ENCODE measurements at regions not wholly inside any gene's neighbourhood (a gene's known extent, or its start where the extent isn't known, plus 50 kb on each side); places are given as distances from the start of the nearest gene placed in this dataset.
"Not testable (repeated sequence)": the region's sequence is repeated elsewhere in the genome, so short reads cannot be mapped to it uniquely, and the experiment has no call there.

DNA sequence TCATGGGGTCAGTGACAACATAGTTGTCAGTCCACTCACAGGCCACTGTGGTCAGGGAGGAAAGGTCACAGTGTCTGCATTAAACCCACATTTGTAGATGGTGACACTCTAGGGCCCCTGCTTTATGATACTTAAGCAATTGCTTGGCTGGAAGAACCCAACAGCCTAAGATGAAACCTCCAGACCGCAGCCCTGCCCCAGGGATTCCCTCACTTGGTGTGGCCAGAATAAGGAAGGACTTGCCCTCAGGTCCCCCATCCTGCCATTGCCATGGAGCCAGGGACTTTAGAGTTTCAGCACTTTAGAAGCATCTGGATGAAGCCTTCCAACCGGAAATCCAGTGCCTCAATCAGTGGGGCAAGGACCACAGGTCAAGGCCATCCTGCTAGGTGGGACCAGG, 63.9 kb upstream of the LAPTM4A start:
- TF ChIP-seq, protein P1, sequence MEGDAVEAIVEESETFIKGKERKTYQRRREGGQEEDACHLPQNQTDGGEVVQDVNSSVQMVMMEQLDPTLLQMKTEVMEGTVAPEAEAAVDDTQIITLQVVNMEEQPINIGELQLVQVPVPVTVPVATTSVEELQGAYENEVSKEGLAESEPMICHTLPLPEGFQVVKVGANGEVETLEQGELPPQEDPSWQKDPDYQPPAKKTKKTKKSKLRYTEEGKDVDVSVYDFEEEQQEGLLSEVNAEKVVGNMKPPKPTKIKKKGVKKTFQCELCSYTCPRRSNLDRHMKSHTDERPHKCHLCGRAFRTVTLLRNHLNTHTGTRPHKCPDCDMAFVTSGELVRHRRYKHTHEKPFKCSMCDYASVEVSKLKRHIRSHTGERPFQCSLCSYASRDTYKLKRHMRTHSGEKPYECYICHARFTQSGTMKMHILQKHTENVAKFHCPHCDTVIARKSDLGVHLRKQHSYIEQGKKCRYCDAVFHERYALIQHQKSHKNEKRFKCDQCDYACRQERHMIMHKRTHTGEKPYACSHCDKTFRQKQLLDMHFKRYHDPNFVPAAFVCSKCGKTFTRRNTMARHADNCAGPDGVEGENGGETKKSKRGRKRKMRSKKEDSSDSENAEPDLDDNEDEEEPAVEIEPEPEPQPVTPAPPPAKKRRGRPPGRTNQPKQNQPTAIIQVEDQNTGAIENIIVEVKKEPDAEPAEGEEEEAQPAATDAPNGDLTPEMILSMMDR (conservative IDR thresholded peaks at IDR 0.05 in 1 of 2, IDR thresholded peaks at IDR 0.05 in 1 of 2; ENCODE audit: low read depth in 1 of 2, low read length in 2 of 2) = no peak
- TF ChIP-seq EZH2 (IDR thresholded peaks at IDR 0.05; ENCODE audit: low read length, missing control alignments) = no peak
- Histone ChIP-seq H3K4me2 (ENCODE audit: extremely low read depth, insufficient read depth, low read length) (no peak overlapping the region), H3K27me3 (ENCODE audit: control insufficient read depth, insufficient read depth, low read length) (no peaks in the 10 kb centered on the region), H2AFZ (ENCODE audit: low read length) (no peak overlapping the region), H3K27ac (ENCODE audit: insufficient read depth, low read length) (no peak overlapping the region), H3K4me3 (replicated peaks in 1 of 4; ENCODE audit: control extremely low read depth in 1 of 4, insufficient read depth in 1 of 4, low read depth in 3 of 4, low read length in 4 of 4) (no peak overlapping the region), H3K36me3 (ENCODE audit: control insufficient read depth, insufficient read depth, low read length) (no peaks in the 10 kb centered on the region), H3K79me2 (ENCODE audit: control insufficient read depth, insufficient read depth, low read length) (no peaks in the 10 kb centered on the region), H4K20me1 (ENCODE audit: control insufficient read depth, extremely low read depth, insufficient read depth, low read length) (no peaks in the 10 kb centered on the region), H3K9me3 (ENCODE audit: control insufficient read depth, insufficient read depth, low read depth, low read length) (no peaks in the 10 kb centered on the region), H3K9ac (ENCODE audit: insufficient read depth, low read length) (no peak overlapping the region), H3K4me1 (ENCODE audit: control insufficient read depth, extremely low read depth, insufficient read depth, low read length) (no peaks in the 10 kb centered on the region)
- no peak for DNase-seq (ENCODE audit: low read depth in 2 of 2)

DNA sequence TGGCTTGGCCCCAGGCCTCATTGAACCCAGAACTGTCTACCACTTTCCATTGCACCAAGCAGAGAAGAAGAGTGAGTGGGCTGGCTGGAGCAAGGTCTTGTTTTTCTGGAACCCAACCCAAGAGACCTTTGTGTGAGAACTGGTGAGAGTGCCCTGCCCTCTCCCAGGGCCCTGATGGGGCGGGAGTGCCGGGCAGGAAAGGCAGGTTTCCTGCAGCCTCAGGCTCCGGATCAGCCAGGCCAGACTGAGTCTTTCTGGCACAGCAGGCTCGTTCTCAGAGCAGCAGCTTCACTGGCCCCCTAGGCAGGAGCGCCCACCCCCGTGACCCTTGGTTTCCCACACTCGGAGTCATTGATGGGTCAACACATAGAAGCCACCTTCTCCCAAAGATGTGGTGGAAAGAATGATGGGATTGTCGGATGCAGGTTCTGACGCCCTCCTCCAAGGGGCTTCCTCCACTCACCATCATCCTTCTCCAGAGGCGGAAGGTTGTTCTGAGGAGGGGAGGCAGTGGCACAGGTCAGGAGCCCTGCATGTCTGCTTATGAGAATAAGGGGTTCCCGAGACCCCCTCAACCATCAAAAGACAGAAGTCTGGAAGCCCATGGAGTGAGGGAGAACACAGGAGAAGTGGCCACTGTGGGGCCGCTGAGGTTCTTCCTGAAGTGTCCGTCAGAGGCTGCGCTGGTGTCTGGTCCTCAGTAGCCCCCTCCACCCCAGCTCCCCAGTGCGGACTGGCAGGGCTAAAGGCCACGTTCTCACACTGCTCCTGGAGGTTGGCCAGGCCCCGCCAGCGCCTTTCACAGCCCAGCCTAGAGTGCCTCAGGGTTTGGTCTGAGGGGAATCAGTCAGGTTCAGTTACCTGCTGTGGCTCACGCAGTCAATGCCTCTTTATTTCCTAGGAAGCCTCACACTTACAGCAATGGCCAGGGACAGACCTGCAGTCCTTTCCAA, 62.8 kb upstream of the LAPTM4A start:
- Histone ChIP-seq H3K9me3 (ENCODE audit: control insufficient read depth, insufficient read depth, low read depth, low read length) (no peaks in the 10 kb centered on the region), H3K9ac (ENCODE audit: insufficient read depth, low read length) (no peak overlapping the region), H3K4me2 (ENCODE audit: extremely low read depth, insufficient read depth, low read length) (no peak overlapping the region), H4K20me1 (ENCODE audit: control insufficient read depth, extremely low read depth, insufficient read depth, low read length) (no peaks in the 10 kb centered on the region), H3K36me3 (ENCODE audit: control insufficient read depth, insufficient read depth, low read length) (no peaks in the 10 kb centered on the region), H3K79me2 (ENCODE audit: control insufficient read depth, insufficient read depth, low read length) (no peaks in the 10 kb centered on the region), H3K4me3 (replicated peaks in 1 of 4; ENCODE audit: control extremely low read depth in 1 of 4, insufficient read depth in 1 of 4, low read depth in 3 of 4, low read length in 4 of 4) (no peak overlapping the region), H3K27me3 (ENCODE audit: control insufficient read depth, insufficient read depth, low read length) (no peaks in the 10 kb centered on the region), H3K4me1 (ENCODE audit: control insufficient read depth, extremely low read depth, insufficient read depth, low read length) (no peaks in the 10 kb centered on the region), H2AFZ (ENCODE audit: low read length) (no peak overlapping the region), H3K27ac (ENCODE audit: insufficient read depth, low read length) (no peak overlapping the region)
- DNase-seq (ENCODE audit: low read depth in 2 of 2) = no peak
- no peak for TF ChIP-seq EZH2 (IDR thresholded peaks at IDR 0.05; ENCODE audit: low read length, missing control alignments)
- TF ChIP-seq, protein P1 (conservative IDR thresholded peaks at IDR 0.05 in 1 of 2, IDR thresholded peaks at IDR 0.05 in 1 of 2; ENCODE audit: low read depth in 1 of 2, low read length in 2 of 2) = no peak

DNA sequence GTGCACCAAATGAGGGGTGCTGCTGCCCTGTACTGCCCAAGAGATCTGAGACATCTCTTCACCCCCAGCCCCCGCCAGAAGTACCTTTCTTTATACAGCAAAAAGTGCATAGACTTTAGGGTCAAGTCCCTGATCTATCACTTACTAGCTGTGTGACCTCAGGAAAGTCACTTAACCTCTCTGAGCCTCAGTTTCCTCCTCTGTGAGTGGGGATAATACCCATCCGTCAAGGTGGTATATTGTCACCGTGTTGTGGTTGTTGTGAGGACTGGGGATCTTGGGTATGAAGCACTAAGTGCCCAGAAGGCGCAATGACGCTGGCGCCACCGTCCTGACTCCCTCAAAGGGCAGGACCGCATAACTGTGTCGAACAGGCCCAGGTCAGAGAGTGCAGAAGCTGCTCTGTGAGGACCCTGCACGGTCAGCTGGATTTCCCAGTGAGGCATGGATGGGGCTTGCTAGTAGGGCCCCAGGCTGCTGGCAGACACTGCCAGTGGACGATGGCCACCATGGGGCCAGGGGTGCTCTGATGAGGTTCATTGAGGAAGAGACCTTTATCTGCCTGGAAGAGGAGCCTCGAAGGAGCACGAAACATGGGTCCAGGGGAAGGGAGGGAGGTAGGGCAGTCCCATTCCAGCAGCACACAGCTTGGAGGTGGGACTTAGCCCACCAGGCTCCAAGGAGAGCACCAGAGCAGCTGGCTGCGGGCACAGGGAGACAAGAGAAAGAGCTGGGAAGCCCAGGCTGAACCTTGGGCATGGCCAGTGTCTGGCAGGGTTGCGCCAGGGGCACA, 61.8 kb upstream of the LAPTM4A start:
- no peak for DNase-seq (ENCODE audit: low read depth in 2 of 2)
- no peaks in the 10 kb centered on the region for H3K27me3 ChIP-seq (ENCODE audit: control insufficient read depth, insufficient read depth, low read length)
- TF ChIP-seq, protein P1 (conservative IDR thresholded peaks at IDR 0.05 in 1 of 2, IDR thresholded peaks at IDR 0.05 in 1 of 2; ENCODE audit: low read depth in 1 of 2, low read length in 2 of 2) = no peak
- no peak for TF ChIP-seq EZH2 (IDR thresholded peaks at IDR 0.05; ENCODE audit: low read length, missing control alignments)

DNA sequence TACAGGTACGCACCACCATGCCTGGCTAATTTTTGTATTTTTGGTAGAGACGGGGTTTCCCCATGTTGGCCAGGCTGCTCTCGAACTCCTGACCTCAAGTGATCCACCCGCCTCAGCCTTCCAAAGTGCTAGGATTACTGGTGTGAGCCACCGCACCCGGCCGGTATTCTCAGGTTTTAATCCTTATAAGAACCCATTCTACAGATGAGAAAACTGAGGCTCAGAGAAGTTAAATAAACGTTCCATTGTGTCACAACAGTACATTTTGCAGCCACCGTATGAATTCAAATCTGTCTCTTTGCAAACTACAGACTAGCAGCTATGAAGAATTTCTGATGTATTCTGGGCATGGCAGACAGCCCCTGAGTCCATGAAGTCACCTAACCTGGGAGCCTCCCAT, 60.9 kb upstream of the LAPTM4A start:
- not testable (repeated sequence) for H3K4me3 ChIP-seq (replicated peaks in 1 of 4; ENCODE audit: control extremely low read depth in 1 of 4, insufficient read depth in 1 of 4, low read depth in 3 of 4, low read length in 4 of 4); H3K36me3 ChIP-seq (ENCODE audit: control insufficient read depth, insufficient read depth, low read length); DNase-seq (ENCODE audit: low read depth in 2 of 2); H2AFZ ChIP-seq (ENCODE audit: low read length); H3K4me1 ChIP-seq (ENCODE audit: control insufficient read depth, extremely low read depth, insufficient read depth, low read length); H3K9ac ChIP-seq (ENCODE audit: insufficient read depth, low read length); H3K9me3 ChIP-seq (ENCODE audit: control insufficient read depth, insufficient read depth, low read depth, low read length); H4K20me1 ChIP-seq (ENCODE audit: control insufficient read depth, extremely low read depth, insufficient read depth, low read length); H3K79me2 ChIP-seq (ENCODE audit: control insufficient read depth, insufficient read depth, low read length); H3K27me3 ChIP-seq (ENCODE audit: control insufficient read depth, insufficient read depth, low read length); H3K4me2 ChIP-seq (ENCODE audit: extremely low read depth, insufficient read depth, low read length); H3K27ac ChIP-seq (ENCODE audit: insufficient read depth, low read length)

More for the DNA sequence above, 61.8 kb upstream of the LAPTM4A start:
- no peak overlapping the region for H3K4me3 ChIP-seq (replicated peaks in 1 of 4; ENCODE audit: control extremely low read depth in 1 of 4, insufficient read depth in 1 of 4, low read depth in 3 of 4, low read length in 4 of 4)
- peaks cover 3% of the 10 kb centered on the region for H3K4me1 ChIP-seq (ENCODE audit: control insufficient read depth, extremely low read depth, insufficient read depth, low read length)
- H3K36me3 ChIP-seq (ENCODE audit: control insufficient read depth, insufficient read depth, low read length) = no peaks in the 10 kb centered on the region
- no peaks in the 10 kb centered on the region for H3K9me3 ChIP-seq (ENCODE audit: control insufficient read depth, insufficient read depth, low read depth, low read length)
- no peak overlapping the region for H3K4me2 ChIP-seq (ENCODE audit: extremely low read depth, insufficient read depth, low read length)
- H2AFZ ChIP-seq (ENCODE audit: low read length) = no peak overlapping the region
- H3K79me2 ChIP-seq (ENCODE audit: control insufficient read depth, insufficient read depth, low read length) = no peaks in the 10 kb centered on the region
- H3K9ac ChIP-seq (ENCODE audit: insufficient read depth, low read length) = no peak overlapping the region
- H3K27ac ChIP-seq (ENCODE audit: insufficient read depth, low read length) = no peak overlapping the region
- H4K20me1 ChIP-seq (ENCODE audit: control insufficient read depth, extremely low read depth, insufficient read depth, low read length) = no peaks in the 10 kb centered on the region
